Esophagus muscularis mucosa (tissue), 3 donors: ENCODE measurements at regions not wholly inside any gene's neighbourhood (a gene's known extent, or its start where the extent isn't known, plus 50 kb on each side); places are given as distances from the start of the nearest gene placed in this dataset.

Experiments
- CTCF ChIP-seq, 3 experiments: fragments of 200-600 bp in 2 of 3; fragments of 450-650 bp in 1 of 3; sonication (generic) in 2 of 3; IDR thresholded peaks; one replicate each; pipeline ENCODE4 v1.5.1; 2017 to 2019; ENCODE audit warnings: antibody characterized with exemption in 3 of 3, mild to moderate bottlenecking in 2 of 3, moderate library complexity in 1 of 3
- POLR2A ChIP-seq: fragments of 450-650 bp; IDR thresholded peaks from one replicate; pipeline ENCODE4 v1.6.1; 2017; ENCODE audit warnings: antibody characterized with exemption, moderate library complexity, mild to moderate bottlenecking, low read depth

GRCh38 chr13:21930536-21930935, 259.7 kb downstream of the FGF9 start:
- TF ChIP-seq CTCF (IDR thresholded peaks at IDR 0.05) (no peak), POLR2A (no peak)
